Left ventricle myocardium inferior (tissue), 1 donor: ENCODE measurements at regions not wholly inside any gene's neighbourhood (a gene's known extent, or its start where the extent isn't known, plus 50 kb on each side); places are given as distances from the start of the nearest gene placed in this dataset.

ENCODE experiments used
- DNase-seq: peaks from one replicate; pipeline ENCODE4 v3.0.0-alpha.2; 2020
- H3K27ac ChIP-seq: fragments of 200-600 bp; replicated peaks from 2 replicates; pipeline ENCODE4 v1.8.0; 2021
- H3K27me3 ChIP-seq: fragments of 200-600 bp; 2 replicates; pipeline ENCODE4 v1.8.0; 2021; ENCODE audit warnings: low read depth
- H3K36me3 ChIP-seq: fragments of 200-600 bp; 2 replicates; pipeline ENCODE4 v1.8.0; 2021
- H3K4me1 ChIP-seq: fragments of 200-600 bp; 2 replicates; pipeline ENCODE4 v1.8.0; 2021
- H3K4me3 ChIP-seq: fragments of 200-600 bp; 2 replicates; pipeline ENCODE4 v1.8.0; 2021; ENCODE audit warnings: mild to moderate bottlenecking, moderate library complexity
- H3K9me3 ChIP-seq: fragments of 200-600 bp; replicated peaks from 2 replicates; pipeline ENCODE4 v1.8.0; 2021
- CTCF ChIP-seq: fragments of 200-600 bp; IDR thresholded peaks from 2 replicates; pipeline ENCODE4 v1.8.0; 2021; ENCODE audit warnings: antibody characterized with exemption, mild to moderate bottlenecking, borderline replicate concordance
- intact Hi-C: fragments of 100-400 bp; cut with micrococcal nuclease; formaldehyde crosslinking; loops from one replicate; pipeline ENCODE4 v1.11.0; 2022
- donor health status: DM: no; HTN: yes; CAD: no; lungs with severe emphysema.

GRCh38 chr3:34547297-34547920 lies 749.0 kb downstream of the PDCD6IP start:
- Histone ChIP-seq H3K27ac (no peak overlapping the region), H3K9me3 (no peaks in the 10 kb centered on the region), H3K4me1 (no peaks in the 10 kb centered on the region), H3K4me3 (no peak overlapping the region), H3K36me3 (no peaks in the 10 kb centered on the region), H3K27me3 (no peaks in the 10 kb centered on the region)
- intact Hi-C loops: no loop called here
- TF ChIP-seq CTCF: no peak
- no peak for DNase-seq

GRCh38 chr3:34567266-34567665 lies 768.8 kb downstream of the PDCD6IP start:
- intact Hi-C loops: no loop called here
- Histone ChIP-seq H3K4me1 (peaks cover 29% of the 10 kb centered on the region), H3K27me3 (no peaks in the 10 kb centered on the region), H3K9me3 (peaks cover 40% of the 10 kb centered on the region), H3K27ac (peak overlapping the region; percentile 62), H3K36me3 (no peaks in the 10 kb centered on the region), H3K4me3 (no peak overlapping the region)
- no peak for DNase-seq
- TF ChIP-seq CTCF: no peak

- no peaks in the 10 kb centered on the region for H3K36me3 ChIP-seq
- H3K4me3 ChIP-seq: no peak overlapping the region
- peaks cover 25% of the 10 kb centered on the region for H3K9me3 ChIP-seq
- intact Hi-C loops: no loop called here
- H3K27ac ChIP-seq: peak overlapping the region; percentile 62
- no peak for TF ChIP-seq CTCF
- no peaks in the 10 kb centered on the region for H3K27me3 ChIP-seq
- H3K4me1 ChIP-seq: peaks cover 29% of the 10 kb centered on the region
- DNase-seq: no peak
These were observed 770.3 kb downstream of the PDCD6IP start for GRCh38 chr3:34568766-34569165.

GRCh38 chr3:34569437-34569836 lies 771.0 kb downstream of the PDCD6IP start:
- H3K4me3 ChIP-seq: no peak overlapping the region
- DNase-seq: no peak
- peaks cover 29% of the 10 kb centered on the region for H3K4me1 ChIP-seq
- peak overlapping the region; percentile 62 for H3K27ac ChIP-seq
- intact Hi-C loops: no loop called here
- no peaks in the 10 kb centered on the region for H3K36me3 ChIP-seq
- peaks cover 22% of the 10 kb centered on the region for H3K9me3 ChIP-seq
- H3K27me3 ChIP-seq: no peaks in the 10 kb centered on the region
- no peak for TF ChIP-seq CTCF

GRCh38 chr3:34570916-34571705 lies 772.7 kb downstream of the PDCD6IP start:
- DNase-seq: no peak
- H3K27me3 ChIP-seq: no peaks in the 10 kb centered on the region
- TF ChIP-seq CTCF: no peak
- peaks cover 6% of the 10 kb centered on the region for H3K9me3 ChIP-seq
- no peaks in the 10 kb centered on the region for H3K36me3 ChIP-seq
- intact Hi-C loops: no loop called here
- H3K4me3 ChIP-seq: no peak overlapping the region
- H3K27ac ChIP-seq: no peak overlapping the region
- peaks cover 29% of the 10 kb centered on the region for H3K4me1 ChIP-seq
